ENCODE measurements at regions not wholly inside any gene's neighbourhood (a gene's known extent, or its start where the extent isn't known, plus 50 kb on each side); places are given as distances from the start of the nearest gene placed in this dataset.

DNA sequence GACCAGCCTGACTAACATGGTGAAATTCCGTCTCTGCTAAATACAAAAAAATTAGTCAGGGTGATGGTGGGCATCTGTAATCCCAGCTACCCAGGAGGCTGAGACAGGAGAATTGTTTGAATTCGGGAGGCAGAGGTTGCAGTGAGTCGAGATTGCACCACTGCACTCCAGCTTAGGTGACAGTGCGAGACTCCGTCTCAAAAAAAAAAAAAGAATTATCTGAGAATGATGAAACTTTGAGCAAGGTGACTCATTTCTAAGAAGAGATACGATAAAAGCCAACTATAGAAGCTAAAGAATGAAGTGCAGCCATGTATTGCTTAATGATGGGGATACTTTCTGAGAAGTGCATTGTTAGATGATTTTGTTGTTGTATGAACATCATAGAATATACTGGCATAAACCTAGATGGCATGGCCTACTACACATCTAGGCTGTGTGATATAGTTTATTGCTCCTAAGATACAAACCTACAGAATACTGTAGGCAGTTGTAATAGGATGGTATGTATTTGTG, 64.7 kb downstream of the SNRPE start:
- 85 to 90% methylated on average over 6 of the region's 6 CpGs for WGBS, 2 donors
- no peaks in the 10 kb centered on the region for H3K27me3 ChIP-seq
- no peaks in the 10 kb centered on the region for H3K36me3 ChIP-seq
- DNase-seq (no peak), ATAC-seq (ENCODE audit: low FRiP score in 2 of 2) (no peak)
- no peaks in the 10 kb centered on the region for H3K4me1 ChIP-seq
- TF ChIP-seq POLR2A (IDR thresholded peaks at IDR 0.05) = no peak
- no peak for TF ChIP-seq POLR2AphosphoS5 (IDR thresholded peaks at IDR 0.05)
- no peak for TF ChIP-seq EP300 (IDR thresholded peaks at IDR 0.05)
- TF ChIP-seq CTCF (IDR thresholded peaks at IDR 0.05) = no peak
- H3K4me3 ChIP-seq = no peak overlapping the region
- H3K9me3 ChIP-seq = no peaks in the 10 kb centered on the region
- H3K27ac ChIP-seq = no peak overlapping the region

- H3K9me3 ChIP-seq = no peaks in the 10 kb centered on the region
- ATAC-seq (ENCODE audit: low FRiP score in 2 of 2) = no peak
- WGBS, 2 donors = 46 to 64% methylated on average over 4 of the region's 4 CpGs
- no peak for DNase-seq
- no peaks in the 10 kb centered on the region for H3K27me3 ChIP-seq
- H3K36me3 ChIP-seq = no peaks in the 10 kb centered on the region
- H3K4me3 ChIP-seq = no peak overlapping the region
- H3K4me1 ChIP-seq = no peaks in the 10 kb centered on the region
- TF ChIP-seq POLR2A (IDR thresholded peaks at IDR 0.05) (no peak), EP300 (IDR thresholded peaks at IDR 0.05) (no peak), CTCF (IDR thresholded peaks at IDR 0.05) (no peak), POLR2AphosphoS5 (IDR thresholded peaks at IDR 0.05) (no peak)
- no peak overlapping the region for H3K27ac ChIP-seq
Measured at GRCh38 chr1:203929741-203930309, 68.4 kb downstream of the SNRPE start.

GRCh38 chr1:203930342-203930741, 68.9 kb downstream of the SNRPE start:
- ATAC-seq (ENCODE audit: low FRiP score in 2 of 2) (no peak), DNase-seq (no peak)
- H3K4me1 ChIP-seq = no peaks in the 10 kb centered on the region
- H3K4me3 ChIP-seq = no peak overlapping the region
- no peak for TF ChIP-seq EP300 (IDR thresholded peaks at IDR 0.05)
- TF ChIP-seq POLR2AphosphoS5 (IDR thresholded peaks at IDR 0.05) = no peak
- TF ChIP-seq CTCF (IDR thresholded peaks at IDR 0.05) = no peak
- no peak for TF ChIP-seq POLR2A (IDR thresholded peaks at IDR 0.05)
- H3K27me3 ChIP-seq = no peaks in the 10 kb centered on the region
- WGBS, 2 donors = 73 to 76% methylated on average over 3 of the region's 3 CpGs
- no peaks in the 10 kb centered on the region for H3K9me3 ChIP-seq
- no peak overlapping the region for H3K27ac ChIP-seq
- no peaks in the 10 kb centered on the region for H3K36me3 ChIP-seq

GRCh38 chr1:203931953-203932352, 70.6 kb downstream of the SNRPE start:
- Histone ChIP-seq H3K36me3 (no peaks in the 10 kb centered on the region), H3K4me3 (no peak overlapping the region), H3K27me3 (no peaks in the 10 kb centered on the region), H3K4me1 (no peaks in the 10 kb centered on the region), H3K9me3 (no peaks in the 10 kb centered on the region), H3K27ac (no peak overlapping the region)
- ATAC-seq (ENCODE audit: low FRiP score in 2 of 2) (no peak), DNase-seq (no peak)
- 81 to 90% methylated on average over 2 of the region's 2 CpGs for WGBS, 2 donors
- TF ChIP-seq CTCF (IDR thresholded peaks at IDR 0.05) (no peak), POLR2A (IDR thresholded peaks at IDR 0.05) (no peak), POLR2AphosphoS5 (IDR thresholded peaks at IDR 0.05) (no peak)

DNA sequence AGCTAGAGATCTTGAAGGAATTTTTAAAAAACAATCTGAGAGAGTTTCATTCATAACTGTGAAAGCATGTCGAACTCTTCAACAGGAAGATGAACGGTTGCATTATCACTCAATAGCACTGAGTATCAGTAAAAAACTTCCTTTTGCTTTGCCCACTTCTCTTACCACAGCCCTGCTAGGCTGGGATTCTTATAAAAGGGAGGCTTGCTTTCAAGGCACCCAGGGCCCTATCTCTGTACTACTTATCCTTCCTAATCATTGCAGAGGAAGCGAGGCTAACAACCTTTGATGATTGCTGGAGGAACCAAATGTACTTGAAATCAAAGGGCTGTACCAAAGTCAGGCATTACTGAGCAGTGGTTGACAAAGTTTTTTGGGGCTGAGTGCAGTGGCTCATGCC, 71.2 kb downstream of the SNRPE start:
- Histone ChIP-seq H3K4me3 (no peak overlapping the region), H3K4me1 (no peaks in the 10 kb centered on the region), H3K27ac (no peak overlapping the region), H3K27me3 (no peaks in the 10 kb centered on the region), H3K36me3 (no peaks in the 10 kb centered on the region), H3K9me3 (no peaks in the 10 kb centered on the region)
- TF ChIP-seq CTCF (IDR thresholded peaks at IDR 0.05) = no peak
- TF ChIP-seq POLR2A (IDR thresholded peaks at IDR 0.05) = no peak
- no peak for TF ChIP-seq EP300 (IDR thresholded peaks at IDR 0.05)
- no peak for TF ChIP-seq POLR2AphosphoS5 (IDR thresholded peaks at IDR 0.05)
- ATAC-seq (ENCODE audit: low FRiP score in 2 of 2) (no peak), DNase-seq (no peak)
- WGBS, 2 donors = 42 to 55% methylated on average over 3 of the region's 3 CpGs
